ENCODE measurements at regions not wholly inside any gene's neighbourhood (a gene's known extent, or its start where the extent isn't known, plus 50 kb on each side); places are given as distances from the start of the nearest gene placed in this dataset.

GRCh38 chr13:80972857-80973478 is 632.0 kb upstream of the SPRY2 start (continued):
- TF ChIP-seq EP300 (IDR thresholded peaks at IDR 0.05; ENCODE audit: borderline replicate concordance in 1 of 2, control insufficient read depth in 1 of 2, low read depth in 2 of 2, low read length in 2 of 2), result no peak
- TF ChIP-seq E2F8 (IDR thresholded peaks at IDR 0.05; ENCODE audit: low read depth, partially characterized antibody), result no peak
- TF ChIP-seq PML (IDR thresholded peaks at IDR 0.05; ENCODE audit: low read length), result no peak
- TF ChIP-seq IRF5 (IDR thresholded peaks at IDR 0.05; ENCODE audit: borderline replicate concordance), result no peak
- no peak for TF ChIP-seq TBL1XR1 (IDR thresholded peaks at IDR 0.05; ENCODE audit: low read depth, low read length)
- no peak for TF ChIP-seq RAD21 (IDR thresholded peaks at IDR 0.05; ENCODE audit: insufficient read depth, low read depth, low read length)
- no peak for TF ChIP-seq TCF7 (IDR thresholded peaks at IDR 0.05; ENCODE audit: borderline replicate concordance)
- TF ChIP-seq NRF1 (conservative IDR thresholded peaks at IDR 0.05; ENCODE audit: low read depth, low read length), result no peak
- no peak for TF ChIP-seq CHD2 (IDR thresholded peaks at IDR 0.05; ENCODE audit: borderline replicate concordance, low read depth, low read length)
- TF ChIP-seq NFIC (IDR thresholded peaks at IDR 0.05; ENCODE audit: low read depth, low read length), result no peak
- no peak for TF ChIP-seq ZNF274 (IDR thresholded peaks at IDR 0.05; ENCODE audit: insufficient read depth, insufficient read length)

Data from GM12878 (cell line).